HUES6 (cell line): ENCODE measurements at regions not wholly inside any gene's neighbourhood (a gene's known extent, or its start where the extent isn't known, plus 50 kb on each side); places are given as distances from the start of the nearest gene placed in this dataset.

Experiments used
- H3K27ac ChIP-seq: 2 replicates; pipeline ENCODE4 v1.7.0; 2013; ENCODE audit warnings: low read depth, mild to moderate bottlenecking, low read length, inconsistent platforms
- H3K27me3 ChIP-seq: 2 replicates; pipeline ENCODE4 v1.6.1; 2013; ENCODE audit warnings: low read length; ENCODE audit not compliant: control insufficient read depth, insufficient read depth
- H3K36me3 ChIP-seq: 2 replicates; pipeline ENCODE4 v1.6.1; 2013; ENCODE audit warnings: low read length; ENCODE audit not compliant: control insufficient read depth, insufficient read depth
- H3K4me1 ChIP-seq: 2 replicates; pipeline ENCODE4 v1.6.1; 2013; ENCODE audit warnings: low read length; ENCODE audit not compliant: control insufficient read depth, insufficient read depth
- H3K4me3 ChIP-seq: 2 replicates; pipeline ENCODE4 v1.5.1; 2013; ENCODE audit warnings: low read depth, low read length
- H3K9ac ChIP-seq: one replicate; pipeline ENCODE4 v1.6.1; 2013; ENCODE audit warnings: mild to moderate bottlenecking, low read length
- H3K9me3 ChIP-seq: 2 replicates; pipeline ENCODE4 v1.6.1; 2013; ENCODE audit warnings: low read depth, low read length; ENCODE audit not compliant: control insufficient read depth, insufficient read depth

GRCh38 chr14:87158283-87158682 lies 834.7 kb downstream of the GALC start:
- Histone ChIP-seq H3K27me3 (peaks cover 4% of the 10 kb centered on the region; the same call in 1 of the 2 replicates), H3K27ac (no peak overlapping the region), H3K36me3 (no peaks in the 10 kb centered on the region), H3K9ac (no peak overlapping the region), H3K4me3 (no peak overlapping the region), H3K4me1 (peaks cover 22% of the 10 kb centered on the region; the same call in 1 of the 2 replicates), H3K9me3 (no peaks in the 10 kb centered on the region)

GRCh38 chr14:87156878-87157277 lies 836.1 kb downstream of the GALC start:
- no peak overlapping the region for H3K9ac ChIP-seq
- peaks cover 25% of the 10 kb centered on the region; the same call in 1 of the 2 replicates for H3K4me1 ChIP-seq
- H3K27me3 ChIP-seq = peaks cover 17% of the 10 kb centered on the region; the same call in 1 of the 2 replicates
- no peak overlapping the region for H3K27ac ChIP-seq
- H3K9me3 ChIP-seq = no peaks in the 10 kb centered on the region
- H3K36me3 ChIP-seq = no peaks in the 10 kb centered on the region
- no peak overlapping the region for H3K4me3 ChIP-seq

- Histone ChIP-seq H3K9me3 (no peaks in the 10 kb centered on the region), H3K36me3 (no peaks in the 10 kb centered on the region), H3K9ac (no peak overlapping the region), H3K4me3 (no peak overlapping the region), H3K27me3 (peaks cover 25% of the 10 kb centered on the region; the same call in 1 of the 2 replicates), H3K4me1 (peaks cover 20% of the 10 kb centered on the region; the same call in 1 of the 2 replicates), H3K27ac (no peak overlapping the region)
Observed at GRCh38 chr14:87155856-87156488, 837.0 kb downstream of the GALC start.

DNA sequence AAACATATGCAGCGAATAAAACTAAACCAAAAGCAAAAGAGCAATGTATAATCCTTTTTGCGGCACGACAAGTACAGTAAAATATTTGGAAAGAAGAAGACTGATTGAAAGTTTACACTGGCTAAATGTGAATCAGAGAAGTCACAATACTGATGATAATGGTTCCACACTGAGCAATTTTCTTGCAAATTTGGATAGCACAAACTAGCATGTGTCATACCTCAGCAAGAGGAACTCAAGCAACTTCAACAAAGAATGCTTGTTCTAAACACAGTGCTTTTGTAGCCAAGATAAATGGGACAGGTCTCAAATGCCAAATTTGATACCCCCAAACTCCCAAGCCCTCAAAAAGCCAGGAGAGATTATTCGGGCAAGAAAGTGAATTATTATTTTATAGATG lies 839.1 kb downstream of the GALC start:
- peaks cover 34% of the 10 kb centered on the region for H3K4me1 ChIP-seq
- no peaks in the 10 kb centered on the region for H3K9me3 ChIP-seq
- H3K27ac ChIP-seq = no peak overlapping the region
- no peak overlapping the region for H3K9ac ChIP-seq
- H3K36me3 ChIP-seq = no peaks in the 10 kb centered on the region
- H3K27me3 ChIP-seq = peaks cover 36% of the 10 kb centered on the region; the same call in 1 of the 2 replicates
- H3K4me3 ChIP-seq = no peak overlapping the region

GRCh38 chr14:87153391-87153790 lies 839.6 kb downstream of the GALC start:
- Histone ChIP-seq H3K4me1 (peaks cover 40% of the 10 kb centered on the region), H3K4me3 (no peak overlapping the region), H3K9ac (no peak overlapping the region), H3K27me3 (peaks cover 41% of the 10 kb centered on the region; the same call in 1 of the 2 replicates), H3K36me3 (no peaks in the 10 kb centered on the region), H3K9me3 (no peaks in the 10 kb centered on the region), H3K27ac (no peak overlapping the region)

- peaks cover 44% of the 10 kb centered on the region for H3K4me1 ChIP-seq
- H3K9me3 ChIP-seq = no peaks in the 10 kb centered on the region
- no peak overlapping the region for H3K9ac ChIP-seq
- H3K4me3 ChIP-seq = no peak overlapping the region
- H3K36me3 ChIP-seq = no peaks in the 10 kb centered on the region
- H3K27ac ChIP-seq = no peak overlapping the region
- peaks cover 46% of the 10 kb centered on the region; the same call in 1 of the 2 replicates for H3K27me3 ChIP-seq
Observed at GRCh38 chr14:87152693-87153092, 840.3 kb downstream of the GALC start.

DNA sequence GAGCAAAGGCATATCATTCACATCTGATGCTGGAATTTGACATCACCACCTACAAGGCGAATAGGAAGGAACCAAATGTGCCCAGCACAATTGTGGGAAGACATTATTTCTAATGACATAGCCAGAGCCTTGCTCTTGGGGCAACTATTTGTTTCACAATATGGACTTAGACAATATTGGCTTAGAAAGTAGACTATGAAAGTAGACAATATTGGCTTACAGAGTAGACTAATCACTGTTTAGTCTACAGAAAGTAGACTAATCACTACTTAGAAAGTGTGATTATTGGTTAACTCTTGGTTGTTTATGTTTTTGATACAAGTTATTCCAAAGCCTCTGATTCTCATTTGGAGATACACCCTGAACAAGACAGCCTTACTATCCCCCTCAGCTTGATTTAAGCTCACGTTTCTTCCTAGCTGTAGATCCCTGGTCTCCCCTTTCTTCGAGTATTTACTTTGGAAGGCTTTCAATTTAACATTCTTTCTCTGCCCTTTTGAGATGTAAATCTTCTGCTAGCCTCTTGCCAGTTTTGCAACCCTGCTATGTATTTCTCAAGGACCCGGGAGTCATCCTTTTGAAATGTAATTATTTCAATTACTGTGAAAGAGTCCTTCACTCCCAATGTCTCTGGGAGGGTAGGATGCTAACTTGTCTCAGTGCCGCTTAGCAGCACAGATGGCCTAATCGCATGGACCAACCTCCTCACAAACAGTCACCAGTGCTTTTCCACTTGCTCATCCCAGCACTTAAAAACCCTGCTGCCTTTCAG lies 843.2 kb downstream of the GALC start:
- no peak overlapping the region for H3K9ac ChIP-seq
- no peaks in the 10 kb centered on the region for H3K9me3 ChIP-seq
- peaks cover 31% of the 10 kb centered on the region for H3K4me1 ChIP-seq
- peak overlapping the region; percentile 33 for H3K4me3 ChIP-seq
- no peaks in the 10 kb centered on the region for H3K36me3 ChIP-seq
- peaks cover 50% of the 10 kb centered on the region; the same call in 1 of the 2 replicates for H3K27me3 ChIP-seq
- H3K27ac ChIP-seq = no peak overlapping the region

GRCh38 chr14:87148655-87149054 lies 844.3 kb downstream of the GALC start:
- no peaks in the 10 kb centered on the region for H3K36me3 ChIP-seq
- no peak overlapping the region for H3K9ac ChIP-seq
- no peak overlapping the region for H3K4me3 ChIP-seq
- H3K9me3 ChIP-seq = no peaks in the 10 kb centered on the region
- peaks cover 49% of the 10 kb centered on the region; the same call in 1 of the 2 replicates for H3K27me3 ChIP-seq
- no peak overlapping the region for H3K27ac ChIP-seq
- peaks cover 31% of the 10 kb centered on the region for H3K4me1 ChIP-seq

GRCh38 chr14:87142551-87143211 lies 850.3 kb downstream of the GALC start:
- H3K4me3 ChIP-seq = no peak overlapping the region
- peaks cover 2% of the 10 kb centered on the region for H3K4me1 ChIP-seq
- H3K9me3 ChIP-seq = no peaks in the 10 kb centered on the region
- H3K27me3 ChIP-seq = peaks cover 3% of the 10 kb centered on the region; the same call in 1 of the 2 replicates
- no peak overlapping the region for H3K27ac ChIP-seq
- H3K36me3 ChIP-seq = no peaks in the 10 kb centered on the region
- no peak overlapping the region for H3K9ac ChIP-seq

DNA sequence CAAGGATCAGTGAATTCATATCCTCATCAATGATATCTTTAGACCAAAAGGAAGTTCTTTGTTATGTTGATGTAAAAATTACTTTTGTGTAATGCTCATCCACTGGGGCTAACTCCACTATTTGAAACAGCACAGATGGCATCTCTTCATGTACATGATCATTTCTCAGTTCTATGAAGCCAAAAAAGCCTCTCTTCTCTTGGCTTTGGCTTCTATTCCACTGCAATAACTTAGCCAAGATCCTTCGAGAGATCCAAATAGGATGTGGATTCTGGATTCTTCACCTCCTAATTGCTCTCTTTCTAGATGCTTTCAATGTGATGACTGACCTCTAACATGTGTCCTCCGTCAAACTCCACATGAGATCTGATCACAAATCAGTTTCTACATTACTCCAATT lies 851.2 kb downstream of the GALC start:
- no peaks in the 10 kb centered on the region for H3K27me3 ChIP-seq
- no peak overlapping the region for H3K27ac ChIP-seq
- H3K4me1 ChIP-seq = no peaks in the 10 kb centered on the region; the same call in 1 of the 2 replicates
- H3K36me3 ChIP-seq = no peaks in the 10 kb centered on the region
- no peaks in the 10 kb centered on the region for H3K9me3 ChIP-seq
- H3K9ac ChIP-seq = no peak overlapping the region
- H3K4me3 ChIP-seq = no peak overlapping the region

- Histone ChIP-seq H3K27ac (no peak overlapping the region), H3K4me3 (no peak overlapping the region), H3K9me3 (no peaks in the 10 kb centered on the region), H3K36me3 (no peaks in the 10 kb centered on the region), H3K4me1 (no peaks in the 10 kb centered on the region), H3K9ac (no peak overlapping the region), H3K27me3 (no peaks in the 10 kb centered on the region)
Observed at GRCh38 chr14:87139299-87139698, 853.7 kb downstream of the GALC start.
